ENCODE measurements at regions not wholly inside any gene's neighbourhood (a gene's known extent, or its start where the extent isn't known, plus 50 kb on each side); places are given as distances from the start of the nearest gene placed in this dataset.
A peak's percentile ranks its signal among the peaks of the same experiment; 100 is the strongest.

- H3K4me3 ChIP-seq (ENCODE audit: control insufficient read depth, low read depth, low read length): no peak overlapping the region
- no peak for DNase-seq (ENCODE audit: low read depth)
- TF ChIP-seq, protein P1, sequence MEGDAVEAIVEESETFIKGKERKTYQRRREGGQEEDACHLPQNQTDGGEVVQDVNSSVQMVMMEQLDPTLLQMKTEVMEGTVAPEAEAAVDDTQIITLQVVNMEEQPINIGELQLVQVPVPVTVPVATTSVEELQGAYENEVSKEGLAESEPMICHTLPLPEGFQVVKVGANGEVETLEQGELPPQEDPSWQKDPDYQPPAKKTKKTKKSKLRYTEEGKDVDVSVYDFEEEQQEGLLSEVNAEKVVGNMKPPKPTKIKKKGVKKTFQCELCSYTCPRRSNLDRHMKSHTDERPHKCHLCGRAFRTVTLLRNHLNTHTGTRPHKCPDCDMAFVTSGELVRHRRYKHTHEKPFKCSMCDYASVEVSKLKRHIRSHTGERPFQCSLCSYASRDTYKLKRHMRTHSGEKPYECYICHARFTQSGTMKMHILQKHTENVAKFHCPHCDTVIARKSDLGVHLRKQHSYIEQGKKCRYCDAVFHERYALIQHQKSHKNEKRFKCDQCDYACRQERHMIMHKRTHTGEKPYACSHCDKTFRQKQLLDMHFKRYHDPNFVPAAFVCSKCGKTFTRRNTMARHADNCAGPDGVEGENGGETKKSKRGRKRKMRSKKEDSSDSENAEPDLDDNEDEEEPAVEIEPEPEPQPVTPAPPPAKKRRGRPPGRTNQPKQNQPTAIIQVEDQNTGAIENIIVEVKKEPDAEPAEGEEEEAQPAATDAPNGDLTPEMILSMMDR (conservative IDR thresholded peaks at IDR 0.05; ENCODE audit: control insufficient read depth, insufficient read depth, low read depth, low read length): no peak
Observed at GRCh38 chr10:60522617-60523016, 132.9 kb upstream of the ANK3 start.

DNA sequence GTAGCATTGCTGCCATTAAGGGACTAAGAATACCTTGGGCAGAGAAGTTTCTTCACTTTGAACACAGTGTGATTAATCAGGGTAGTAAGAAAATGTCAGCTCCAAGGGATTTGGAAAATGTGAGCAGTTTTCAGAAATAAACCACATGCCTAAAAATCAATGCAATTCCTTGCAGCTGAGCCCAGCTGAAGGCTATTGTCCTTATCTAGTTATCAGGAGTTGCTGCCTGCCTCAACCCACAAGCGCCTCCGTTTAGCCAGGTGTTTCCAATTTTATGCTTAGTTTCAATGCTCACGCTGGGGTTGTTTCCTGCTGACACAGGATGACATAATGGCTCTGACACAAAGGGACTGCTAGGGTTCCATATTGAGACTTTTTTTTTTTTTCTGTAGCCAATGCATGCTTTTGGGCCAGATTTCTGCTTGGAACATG lies 132.3 kb upstream of the ANK3 start:
- TF ChIP-seq, protein P1 (conservative IDR thresholded peaks at IDR 0.05; ENCODE audit: control insufficient read depth, insufficient read depth, low read depth, low read length): no peak
- peak; percentile 55 for DNase-seq (ENCODE audit: low read depth)
- H3K4me3 ChIP-seq (ENCODE audit: control insufficient read depth, low read depth, low read length): no peak overlapping the region

GRCh38 chr10:60518745-60519144 lies 129.1 kb upstream of the ANK3 start:
- TF ChIP-seq, protein P1 (conservative IDR thresholded peaks at IDR 0.05; ENCODE audit: control insufficient read depth, insufficient read depth, low read depth, low read length): no peak
- no peak overlapping the region for H3K4me3 ChIP-seq (ENCODE audit: control insufficient read depth, low read depth, low read length)
- no peak for DNase-seq (ENCODE audit: low read depth)

DNA sequence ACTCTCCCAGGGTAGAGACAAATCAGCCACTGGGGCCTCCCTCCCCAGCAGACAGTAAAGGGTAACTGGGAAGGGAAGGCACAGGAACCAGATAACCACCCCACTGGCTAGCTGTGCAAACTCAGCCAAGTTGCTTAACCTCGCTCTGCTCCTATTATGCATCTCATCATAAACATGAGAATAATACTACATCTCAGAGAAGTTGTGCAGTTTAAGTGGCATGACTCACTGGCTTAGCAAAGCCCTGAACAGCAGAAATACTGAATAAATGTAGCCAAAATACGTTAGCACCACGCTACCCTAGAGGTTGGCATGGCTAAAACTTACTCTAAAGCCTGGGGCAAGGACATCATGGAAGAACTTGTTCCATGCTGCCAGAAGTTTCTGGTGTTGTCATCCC lies 128.1 kb upstream of the ANK3 start:
- H3K4me3 ChIP-seq (ENCODE audit: control insufficient read depth, low read depth, low read length): no peak overlapping the region
- DNase-seq (ENCODE audit: low read depth): no peak
- TF ChIP-seq, protein P1 (conservative IDR thresholded peaks at IDR 0.05; ENCODE audit: control insufficient read depth, insufficient read depth, low read depth, low read length): no peak

DNA sequence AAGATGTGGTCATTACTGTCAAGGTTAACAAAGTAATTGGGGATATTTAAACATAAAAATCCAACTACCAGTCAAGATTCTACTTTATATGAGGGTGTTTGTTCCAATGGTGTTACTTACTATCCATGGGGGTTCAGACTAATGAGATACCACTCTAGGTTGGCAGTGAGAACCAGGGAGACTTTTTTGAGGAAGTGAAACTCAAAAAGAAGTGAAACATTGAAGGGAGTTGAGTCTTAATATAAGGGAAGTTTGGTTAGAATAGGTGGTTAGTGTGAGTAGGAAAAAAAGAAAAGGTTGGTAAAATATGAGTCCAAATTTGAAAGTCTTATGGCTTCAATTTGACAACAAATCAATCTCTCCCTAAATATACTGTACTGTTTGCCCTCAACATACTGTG lies 123.6 kb upstream of the ANK3 start:
- no peak overlapping the region for H3K4me3 ChIP-seq (ENCODE audit: control insufficient read depth, low read depth, low read length)
- DNase-seq (ENCODE audit: low read depth): no peak
- TF ChIP-seq, protein P1 (conservative IDR thresholded peaks at IDR 0.05; ENCODE audit: control insufficient read depth, insufficient read depth, low read depth, low read length): no peak

GRCh38 chr10:60511477-60512229 lies 122.0 kb upstream of the ANK3 start:
- no peak overlapping the region for H3K4me3 ChIP-seq (ENCODE audit: control insufficient read depth, low read depth, low read length)
- TF ChIP-seq, protein P1 (conservative IDR thresholded peaks at IDR 0.05; ENCODE audit: control insufficient read depth, insufficient read depth, low read depth, low read length): no peak
- DNase-seq (ENCODE audit: low read depth): no peak
